Mucosa of gallbladder (tissue), 1 donor: ENCODE measurements at regions not wholly inside any gene's neighbourhood (a gene's known extent, or its start where the extent isn't known, plus 50 kb on each side); places are given as distances from the start of the nearest gene placed in this dataset.

Source experiments
- DNase-seq: peaks from one replicate; pipeline ENCODE4 v3.0.0-alpha.2; 2020; ENCODE audit warnings: low spot score
- donor health status: DM: no; HTN: no; CAD: no.

- DNase-seq, result no peak
Observed at GRCh38 chr7:54629771-54630170, 87.6 kb downstream of the VSTM2A start.

GRCh38 chr7:54622696-54623309 is 80.6 kb downstream of the VSTM2A start:
- no peak for DNase-seq
